ENCODE measurements at regions not wholly inside any gene's neighbourhood (a gene's known extent, or its start where the extent isn't known, plus 50 kb on each side); places are given as distances from the start of the nearest gene placed in this dataset.

- no peak for DNase-seq
- Histone ChIP-seq H3K4me3 (replicated peaks in 1 of 3) (no peak overlapping the region), H3K27ac (no peak overlapping the region), H3K9me3 (no peaks in the 10 kb centered on the region), H3K4me1 (no peaks in the 10 kb centered on the region), H3K27me3 (no peaks in the 10 kb centered on the region), H3K36me3 (no peaks in the 10 kb centered on the region)
- no peak for TF ChIP-seq POLR2A (IDR thresholded peaks at IDR 0.05)
- TF ChIP-seq, protein P1, sequence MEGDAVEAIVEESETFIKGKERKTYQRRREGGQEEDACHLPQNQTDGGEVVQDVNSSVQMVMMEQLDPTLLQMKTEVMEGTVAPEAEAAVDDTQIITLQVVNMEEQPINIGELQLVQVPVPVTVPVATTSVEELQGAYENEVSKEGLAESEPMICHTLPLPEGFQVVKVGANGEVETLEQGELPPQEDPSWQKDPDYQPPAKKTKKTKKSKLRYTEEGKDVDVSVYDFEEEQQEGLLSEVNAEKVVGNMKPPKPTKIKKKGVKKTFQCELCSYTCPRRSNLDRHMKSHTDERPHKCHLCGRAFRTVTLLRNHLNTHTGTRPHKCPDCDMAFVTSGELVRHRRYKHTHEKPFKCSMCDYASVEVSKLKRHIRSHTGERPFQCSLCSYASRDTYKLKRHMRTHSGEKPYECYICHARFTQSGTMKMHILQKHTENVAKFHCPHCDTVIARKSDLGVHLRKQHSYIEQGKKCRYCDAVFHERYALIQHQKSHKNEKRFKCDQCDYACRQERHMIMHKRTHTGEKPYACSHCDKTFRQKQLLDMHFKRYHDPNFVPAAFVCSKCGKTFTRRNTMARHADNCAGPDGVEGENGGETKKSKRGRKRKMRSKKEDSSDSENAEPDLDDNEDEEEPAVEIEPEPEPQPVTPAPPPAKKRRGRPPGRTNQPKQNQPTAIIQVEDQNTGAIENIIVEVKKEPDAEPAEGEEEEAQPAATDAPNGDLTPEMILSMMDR (IDR thresholded peaks at IDR 0.05) = no peak
- intact Hi-C loops (cut with DNase I) = no loop called here
- 96 to 97% methylated on average over 2 of the region's 2 CpGs for WGBS, 2 donors
These were observed 513.0 kb upstream of the KLF12 start for GRCh38 chr13:74647211-74647610.

DNA sequence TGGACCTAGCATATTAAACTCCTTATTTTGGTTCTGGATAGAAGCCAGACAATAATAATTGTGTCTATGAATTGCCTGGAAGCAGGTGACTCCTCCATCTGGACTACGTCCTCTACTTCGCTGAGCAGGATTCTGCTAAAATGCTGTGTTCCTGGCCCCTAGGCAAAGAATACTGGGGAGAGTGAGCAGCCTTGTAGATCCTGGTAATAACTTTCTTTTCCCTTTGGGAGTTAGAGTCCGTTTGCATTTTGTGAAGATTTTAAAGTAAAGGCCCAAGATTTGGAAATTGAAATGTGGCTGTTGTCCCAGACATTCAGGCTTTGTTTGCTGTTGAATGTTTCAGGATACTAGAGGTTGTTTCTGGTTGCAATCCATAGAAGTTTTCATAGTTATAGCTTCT lies 511.9 kb upstream of the KLF12 start:
- H3K27me3 ChIP-seq = no peaks in the 10 kb centered on the region
- intact Hi-C loops (cut with DNase I) = no loop called here
- no peak for DNase-seq
- no peak overlapping the region for H3K27ac ChIP-seq
- no peak overlapping the region for H3K4me3 ChIP-seq (replicated peaks in 1 of 3)
- no peaks in the 10 kb centered on the region for H3K36me3 ChIP-seq
- H3K9me3 ChIP-seq = no peaks in the 10 kb centered on the region
- 83 to 85% methylated on average over 3 of the region's 3 CpGs for WGBS, 2 donors
- TF ChIP-seq POLR2A (IDR thresholded peaks at IDR 0.05) = no peak
- TF ChIP-seq, protein P1 (IDR thresholded peaks at IDR 0.05) = no peak
- no peaks in the 10 kb centered on the region for H3K4me1 ChIP-seq

DNA sequence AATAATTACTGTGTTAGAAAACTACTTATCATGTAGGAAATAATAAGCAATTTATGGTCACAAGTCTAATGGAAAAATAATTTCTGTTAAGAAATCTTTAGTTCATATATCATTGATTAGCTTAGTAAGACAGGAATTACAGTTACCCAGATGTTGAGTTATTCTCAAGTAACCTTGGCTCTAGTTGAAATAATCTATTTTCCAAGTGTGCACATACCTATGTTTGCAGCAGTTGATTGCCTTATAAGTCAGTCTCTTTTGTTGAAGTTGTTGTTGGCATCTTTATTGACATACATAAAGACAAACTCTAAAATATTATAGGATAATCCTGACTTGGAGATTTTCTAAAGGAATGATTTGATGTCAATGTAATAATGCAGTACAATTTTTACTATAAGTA lies 511.4 kb upstream of the KLF12 start:
- no peaks in the 10 kb centered on the region for H3K36me3 ChIP-seq
- TF ChIP-seq, protein P1 (IDR thresholded peaks at IDR 0.05) = no peak
- TF ChIP-seq POLR2A (IDR thresholded peaks at IDR 0.05) = no peak
- intact Hi-C loops (cut with DNase I) = no loop called here
- H3K4me3 ChIP-seq (replicated peaks in 1 of 3) = no peak overlapping the region
- H3K4me1 ChIP-seq = no peaks in the 10 kb centered on the region
- no peak overlapping the region for H3K27ac ChIP-seq
- no peaks in the 10 kb centered on the region for H3K9me3 ChIP-seq
- no peaks in the 10 kb centered on the region for H3K27me3 ChIP-seq
- no peak for DNase-seq

DNA sequence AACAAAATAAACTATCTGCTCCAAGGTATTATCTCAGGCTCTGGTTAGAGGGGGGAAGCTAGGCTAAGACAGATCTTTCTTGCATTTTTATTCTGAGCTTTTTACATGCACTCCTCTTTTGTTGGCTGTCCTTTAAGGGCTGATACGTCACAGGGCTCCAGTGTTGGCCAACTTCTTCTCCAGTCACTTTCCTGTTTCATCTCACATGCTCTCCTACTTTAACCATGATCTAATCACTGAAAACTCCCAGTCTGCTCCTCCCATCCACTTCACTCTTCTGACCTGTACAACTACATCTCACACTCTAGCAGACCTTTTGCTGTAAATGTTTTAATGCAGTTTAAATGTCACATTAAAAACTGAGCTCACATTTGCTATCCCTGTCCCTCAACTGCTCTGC lies 510.0 kb upstream of the KLF12 start:
- no peak for DNase-seq
- H3K4me1 ChIP-seq = no peaks in the 10 kb centered on the region
- no peak overlapping the region for H3K27ac ChIP-seq
- H3K27me3 ChIP-seq = no peaks in the 10 kb centered on the region
- H3K9me3 ChIP-seq = no peaks in the 10 kb centered on the region
- 62 to 64% methylated on average over 1 of the region's 1 CpG for WGBS, 2 donors
- H3K4me3 ChIP-seq (replicated peaks in 1 of 3) = no peak overlapping the region
- no peak for TF ChIP-seq POLR2A (IDR thresholded peaks at IDR 0.05)
- TF ChIP-seq, protein P1 (IDR thresholded peaks at IDR 0.05) = no peak
- H3K36me3 ChIP-seq = no peaks in the 10 kb centered on the region
- intact Hi-C loops (cut with DNase I) = no loop called here

- Histone ChIP-seq H3K27ac (no peak overlapping the region), H3K36me3 (no peaks in the 10 kb centered on the region), H3K27me3 (no peaks in the 10 kb centered on the region), H3K9me3 (no peaks in the 10 kb centered on the region), H3K4me1 (no peaks in the 10 kb centered on the region), H3K4me3 (replicated peaks in 1 of 3) (no peak overlapping the region)
- intact Hi-C loops (cut with DNase I) = no loop called here
- TF ChIP-seq, protein P1 (IDR thresholded peaks at IDR 0.05) = no peak
- TF ChIP-seq POLR2A (IDR thresholded peaks at IDR 0.05) = no peak
- WGBS, 2 donors = 40 to 45% methylated on average over 4 of the region's 4 CpGs
- DNase-seq = peak; percentile 61 to 72
These were observed 507.4 kb upstream of the KLF12 start for GRCh38 chr13:74641586-74641985.
